Neural cell (in vitro differentiated cells): ENCODE measurements at regions not wholly inside any gene's neighbourhood (a gene's known extent, or its start where the extent isn't known, plus 50 kb on each side); places are given as distances from the start of the nearest gene placed in this dataset.
"Not testable (repeated sequence)": the region's sequence is repeated elsewhere in the genome, so short reads cannot be mapped to it uniquely, and the experiment has no call there.

Experiments used
- H2AFZ ChIP-seq: fragments of 200-600, 300-800 bp; sonication (generic), shearing (Covaris generic); 2 replicates; pipeline ENCODE4 v1.6.0; 2014; ENCODE audit warnings: low read depth, mild to moderate bottlenecking, antibody characterized with exemption, low read length, moderate library complexity
- H3F3A ChIP-seq: fragments of 200-600 bp; shearing (Covaris generic); 2 replicates; pipeline ENCODE4 v1.6.1; 2016; ENCODE audit warnings: mild to moderate bottlenecking, moderate library complexity, mixed read lengths, antibody characterized with exemption, low read length; ENCODE audit not compliant: insufficient read depth, poor library complexity, severe bottlenecking
- H3K27ac ChIP-seq: fragments of 200-600, 300-800 bp; sonication (generic), shearing (Covaris generic); 2 replicates; pipeline ENCODE4 v1.5.1; 2014; ENCODE audit warnings: mild to moderate bottlenecking, low read length, moderate library complexity
- H3K27me3 ChIP-seq: fragments of 300-800, 200-600 bp; sonication (generic), shearing (Covaris generic); 2 replicates; pipeline ENCODE4 v1.6.0; 2014; ENCODE audit warnings: mild to moderate bottlenecking, low read depth, low read length, moderate library complexity; ENCODE audit not compliant: insufficient read depth
- H3K36me3 ChIP-seq: fragments of 300-800, 200-600 bp; sonication (generic), shearing (Covaris generic); 2 replicates; pipeline ENCODE4 v1.5.1; 2014; ENCODE audit warnings: mild to moderate bottlenecking, antibody characterized with exemption, low read length, moderate library complexity; ENCODE audit not compliant: insufficient read depth
- H3K4me2 ChIP-seq: fragments of 300-800, 200-600 bp; sonication (generic), shearing (Covaris generic); 2 replicates; pipeline ENCODE4 v1.6.0; 2014; ENCODE audit warnings: mild to moderate bottlenecking, low read length
- H3K4me3 ChIP-seq: fragments of 300-800, 200-600 bp; sonication (generic), shearing (Covaris generic); 2 replicates; pipeline ENCODE4 v1.5.1; 2014; ENCODE audit warnings: mild to moderate bottlenecking, low read length, moderate library complexity
- H3K79me2 ChIP-seq: fragments of 200-600 bp; shearing (Covaris generic); replicated peaks from 2 replicates; pipeline ENCODE4 v1.6.0; 2014; ENCODE audit warnings: mild to moderate bottlenecking, low read length, moderate library complexity; ENCODE audit not compliant: insufficient read depth
- H3K9ac ChIP-seq: fragments of 300-800, 200-600 bp; sonication (generic), shearing (Covaris generic); 2 replicates; pipeline ENCODE4 v1.6.1; 2016; ENCODE audit warnings: mild to moderate bottlenecking, low read length, mixed read lengths
- H3K9me2 ChIP-seq: fragments of 200-600 bp; shearing (Covaris generic); 2 replicates; pipeline ENCODE4 v1.6.1; 2016; ENCODE audit warnings: mild to moderate bottlenecking, low read length, mixed read lengths; ENCODE audit not compliant: insufficient read depth
- H3K9me3 ChIP-seq: fragments of 200-600, 300-800 bp; sonication (generic), shearing (Covaris generic); 2 replicates; pipeline ENCODE4 v1.6.1; 2016; ENCODE audit warnings: mild to moderate bottlenecking, mixed run types, low read length, moderate library complexity, mixed read lengths
- H4K20me1 ChIP-seq: fragments of 200-600 bp; shearing (Covaris generic); 2 replicates; pipeline ENCODE4 v1.6.1; 2016; ENCODE audit warnings: mild to moderate bottlenecking, mixed run types; ENCODE audit not compliant: insufficient read depth

- not testable (repeated sequence) for H3K9me3 ChIP-seq, H3K36me3 ChIP-seq, H3K9ac ChIP-seq, H3K9me2 ChIP-seq, H3K79me2 ChIP-seq, H3K4me2 ChIP-seq, H4K20me1 ChIP-seq, H2AFZ ChIP-seq, H3F3A ChIP-seq, H3K27me3 ChIP-seq, H3K4me3 ChIP-seq, H3K27ac ChIP-seq
Observed at GRCh38 chr11:49702121-49702520, 250.1 kb upstream of the OR4C13 start.

GRCh38 chr11:49750447-49750846, 201.7 kb upstream of the OR4C13 start:
- not testable (repeated sequence) for H3K4me3 ChIP-seq, H3K36me3 ChIP-seq, H3K9ac ChIP-seq, H3F3A ChIP-seq, H3K79me2 ChIP-seq, H3K9me3 ChIP-seq, H3K9me2 ChIP-seq, H3K4me2 ChIP-seq, H2AFZ ChIP-seq, H3K27ac ChIP-seq, H4K20me1 ChIP-seq, H3K27me3 ChIP-seq

DNA sequence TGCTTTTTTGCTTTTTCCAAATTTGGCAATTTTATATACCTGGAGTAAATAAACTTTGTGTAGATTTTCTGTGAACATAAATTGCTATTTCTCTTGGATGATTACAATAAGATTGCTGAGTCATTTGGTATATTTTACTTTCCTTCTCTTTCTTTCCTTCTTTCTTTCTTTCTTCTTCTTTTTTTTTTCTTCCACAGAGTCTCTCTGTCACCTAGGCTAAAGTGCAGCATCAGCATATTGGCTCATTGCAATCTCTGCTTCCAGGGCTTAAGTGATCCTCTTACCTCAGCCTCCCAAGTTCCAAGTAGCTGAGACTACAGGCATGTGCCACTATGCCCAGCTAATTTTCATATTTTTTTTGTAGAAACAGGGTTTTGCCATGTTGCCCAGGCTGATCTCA, 201.2 kb upstream of the OR4C13 start:
- H3K9me2 ChIP-seq, H2AFZ ChIP-seq, H3K9me3 ChIP-seq, H3K4me2 ChIP-seq, H3F3A ChIP-seq, H3K27ac ChIP-seq, H3K36me3 ChIP-seq, H4K20me1 ChIP-seq, H3K79me2 ChIP-seq, H3K4me3 ChIP-seq, H3K27me3 ChIP-seq, H3K9ac ChIP-seq: not testable (repeated sequence)

DNA sequence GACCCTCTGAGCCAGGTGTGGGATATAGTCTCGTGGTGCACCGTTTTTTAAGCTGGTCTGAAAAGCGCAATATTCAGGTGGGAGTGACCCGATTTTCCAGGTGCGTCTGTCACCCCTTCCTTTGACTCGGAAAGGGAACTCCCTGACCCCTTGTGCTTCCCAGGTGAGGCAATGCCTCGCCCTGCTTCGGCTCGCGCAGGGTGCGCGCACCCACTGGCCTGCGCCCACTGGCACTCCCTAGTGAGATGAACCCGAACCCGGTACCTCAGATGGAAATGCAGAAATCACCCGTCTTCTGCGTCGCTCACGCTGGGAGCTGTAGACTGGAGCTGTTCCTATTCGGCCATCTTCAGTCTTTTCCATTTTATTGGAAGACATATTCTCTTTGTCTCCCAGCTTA, 171.4 kb upstream of the OR4C13 start:
- H3K9ac ChIP-seq, H3K9me3 ChIP-seq, H3K36me3 ChIP-seq, H3K4me2 ChIP-seq, H3K79me2 ChIP-seq, H3F3A ChIP-seq, H3K4me3 ChIP-seq, H2AFZ ChIP-seq, H3K27ac ChIP-seq, H3K27me3 ChIP-seq, H3K9me2 ChIP-seq, H4K20me1 ChIP-seq: not testable (repeated sequence)

- H3K4me3 ChIP-seq, H3K9me2 ChIP-seq, H3K36me3 ChIP-seq, H3F3A ChIP-seq, H3K9me3 ChIP-seq, H3K27me3 ChIP-seq, H2AFZ ChIP-seq, H3K9ac ChIP-seq, H3K4me2 ChIP-seq, H4K20me1 ChIP-seq, H3K27ac ChIP-seq, H3K79me2 ChIP-seq: not testable (repeated sequence)
Observed at GRCh38 chr11:49782000-49782399, 170.2 kb upstream of the OR4C13 start.

GRCh38 chr11:49783841-49784240, 168.3 kb upstream of the OR4C13 start:
- not testable (repeated sequence) for H3K79me2 ChIP-seq, H2AFZ ChIP-seq, H3K4me3 ChIP-seq, H3K36me3 ChIP-seq, H3K4me2 ChIP-seq, H3K27me3 ChIP-seq, H3K27ac ChIP-seq, H3K9ac ChIP-seq, H3K9me2 ChIP-seq, H4K20me1 ChIP-seq, H3K9me3 ChIP-seq, H3F3A ChIP-seq

- not testable (repeated sequence) for H3K9ac ChIP-seq, H3K79me2 ChIP-seq, H3K27me3 ChIP-seq, H2AFZ ChIP-seq, H3F3A ChIP-seq, H3K27ac ChIP-seq, H3K4me3 ChIP-seq, H3K4me2 ChIP-seq, H3K9me3 ChIP-seq, H3K9me2 ChIP-seq, H3K36me3 ChIP-seq, H4K20me1 ChIP-seq
Observed at GRCh38 chr11:49789787-49790186, 162.4 kb upstream of the OR4C13 start.

- not testable (repeated sequence) for H3K4me2 ChIP-seq, H3K27me3 ChIP-seq, H2AFZ ChIP-seq, H3K27ac ChIP-seq, H3K36me3 ChIP-seq, H3K9ac ChIP-seq, H3K4me3 ChIP-seq, H3F3A ChIP-seq, H3K9me3 ChIP-seq, H3K79me2 ChIP-seq, H4K20me1 ChIP-seq, H3K9me2 ChIP-seq
Observed at GRCh38 chr11:49798206-49798837, 153.9 kb upstream of the OR4C13 start.
